Suppressor macrophage treated with lipopolysaccharide for 4 hours (primary cell): ENCODE measurements at regions not wholly inside any gene's neighbourhood (a gene's known extent, or its start where the extent isn't known, plus 50 kb on each side); places are given as distances from the start of the nearest gene placed in this dataset.

Experiments
- DNase-seq: peaks from one replicate; pipeline ENCODE4 v3.0.0-alpha.2; 2020

GRCh38 chr2:217149087-217149660, 289.3 kb upstream of the TNP1 start:
- DNase-seq: no peak

- DNase-seq: no peak
Measured at GRCh38 chr2:217147818-217148217, 288.0 kb upstream of the TNP1 start.

- no peak for DNase-seq
Measured at GRCh38 chr2:217146956-217147355, 287.1 kb upstream of the TNP1 start.

GRCh38 chr2:217142649-217143266, 282.9 kb upstream of the TNP1 start:
- peak; percentile 48 for DNase-seq

- no peak for DNase-seq
Measured at GRCh38 chr2:217138284-217138683, 278.4 kb upstream of the TNP1 start.

- DNase-seq: no peak
Measured at GRCh38 chr2:217127744-217128143, 267.9 kb upstream of the TNP1 start.

- DNase-seq: no peak
Measured at GRCh38 chr2:217125014-217125413, 265.1 kb upstream of the TNP1 start.

GRCh38 chr2:217124050-217124449, 264.2 kb upstream of the TNP1 start:
- DNase-seq: no peak

GRCh38 chr2:217121565-217121964, 261.7 kb upstream of the TNP1 start:
- DNase-seq: no peak

GRCh38 chr2:217120429-217120828, 260.6 kb upstream of the TNP1 start:
- DNase-seq: no peak

GRCh38 chr2:217118559-217119284, 258.9 kb upstream of the TNP1 start:
- DNase-seq: no peak

GRCh38 chr2:217117523-217117922, 257.7 kb upstream of the TNP1 start:
- no peak for DNase-seq

- no peak for DNase-seq
Measured at GRCh38 chr2:217116610-217117009, 256.7 kb upstream of the TNP1 start.

GRCh38 chr2:217114117-217114516, 254.3 kb upstream of the TNP1 start:
- no peak for DNase-seq

GRCh38 chr2:217113491-217113890, 253.6 kb upstream of the TNP1 start:
- no peak for DNase-seq

- no peak for DNase-seq
Measured at GRCh38 chr2:217110550-217110949, 250.7 kb upstream of the TNP1 start.

- DNase-seq: no peak
Measured at GRCh38 chr2:217108575-217109027, 248.7 kb upstream of the TNP1 start.

GRCh38 chr2:217108086-217108485, 248.2 kb upstream of the TNP1 start:
- no peak for DNase-seq

GRCh38 chr2:217107480-217107879, 247.6 kb upstream of the TNP1 start:
- peak; percentile 31 for DNase-seq

- DNase-seq: no peak
Measured at GRCh38 chr2:217106650-217107014, 246.8 kb upstream of the TNP1 start.

GRCh38 chr2:217105733-217106649, 246.1 kb upstream of the TNP1 start:
- no peak for DNase-seq

GRCh38 chr2:217103752-217104545, 244.1 kb upstream of the TNP1 start:
- DNase-seq: no peak
